Brain microvascular endothelial cell (primary cell): ENCODE measurements at regions not wholly inside any gene's neighbourhood (a gene's known extent, or its start where the extent isn't known, plus 50 kb on each side); places are given as distances from the start of the nearest gene placed in this dataset.

Source experiments
- DNase-seq: peaks from one replicate; pipeline ENCODE4 v3.0.0-alpha.2; 2020
- H3K27ac ChIP-seq: fragments of 250-450 bp; sonication (Bioruptor Pico); 2 replicates; pipeline ENCODE4 v1.5.1; 2020; ENCODE audit warnings: mild to moderate bottlenecking, moderate library complexity
- H3K27me3 ChIP-seq: fragments of 250-450 bp; sonication (Bioruptor Pico); replicated peaks from 2 replicates; pipeline ENCODE4 v1.5.1; 2020; ENCODE audit warnings: mild to moderate bottlenecking
- H3K36me3 ChIP-seq: fragments of 250-450 bp; sonication (Bioruptor Pico); replicated peaks from 2 replicates; pipeline ENCODE4 v1.5.1; 2020; ENCODE audit warnings: mild to moderate bottlenecking
- H3K4me3 ChIP-seq: 2 replicates; pipeline ENCODE4 v1.5.1; 2011; ENCODE audit warnings: low read depth, mild to moderate bottlenecking, control low read depth, low read length, moderate library complexity
- CTCF ChIP-seq: IDR thresholded peaks from 2 replicates; pipeline ENCODE4 v1.5.1; 2011; ENCODE audit warnings: low read depth, mild to moderate bottlenecking, moderate library complexity, low read length, control low read depth, inconsistent platforms; ENCODE audit errors: missing control alignments
- in situ Hi-C: cut with HindIII; loops from 2 replicates; pipeline ENCODE4 v1.10.0; 2017; ENCODE audit warnings: low sequenced_read_pairs, low pct_ligation_motif_present

GRCh38 chr15:95450413-95450812, 880.1 kb upstream of the NR2F2 start:
- in situ Hi-C loops, result no loop called here

GRCh38 chr15:95451938-95452337, 878.6 kb upstream of the NR2F2 start:
- in situ Hi-C loops, result no loop called here
- Histone ChIP-seq H3K27me3 (no peaks in the 10 kb centered on the region), H3K4me3 (no peak overlapping the region), H3K27ac (no peak overlapping the region), H3K36me3 (no peaks in the 10 kb centered on the region)
- DNase-seq, result no peak
- TF ChIP-seq CTCF, result no peak

More at GRCh38 chr15:95450413-95450812, 880.1 kb upstream of the NR2F2 start:
- Histone ChIP-seq H3K27me3 (no peaks in the 10 kb centered on the region), H3K36me3 (no peaks in the 10 kb centered on the region), H3K4me3 (no peak overlapping the region), H3K27ac (no peak overlapping the region)
- DNase-seq, result no peak
- no peak for TF ChIP-seq CTCF

- no peaks in the 10 kb centered on the region for H3K36me3 ChIP-seq
- TF ChIP-seq CTCF, result no peak
- no peak overlapping the region for H3K4me3 ChIP-seq
- in situ Hi-C loops, result no loop called here
- H3K27ac ChIP-seq, result no peak overlapping the region
- H3K27me3 ChIP-seq, result no peaks in the 10 kb centered on the region
- DNase-seq, result no peak
Measured at GRCh38 chr15:95454403-95455262, 875.9 kb upstream of the NR2F2 start.

- H3K36me3 ChIP-seq, result no peaks in the 10 kb centered on the region
- in situ Hi-C loops, result no loop called here
- no peak overlapping the region for H3K4me3 ChIP-seq
- no peak overlapping the region for H3K27ac ChIP-seq
- DNase-seq, result no peak
- H3K27me3 ChIP-seq, result no peaks in the 10 kb centered on the region
- no peak for TF ChIP-seq CTCF
Measured at GRCh38 chr15:95457520-95457919, 873.0 kb upstream of the NR2F2 start.

GRCh38 chr15:95458721-95459120, 871.8 kb upstream of the NR2F2 start:
- TF ChIP-seq CTCF, result no peak
- no peaks in the 10 kb centered on the region for H3K36me3 ChIP-seq
- H3K27ac ChIP-seq, result no peak overlapping the region
- H3K27me3 ChIP-seq, result no peaks in the 10 kb centered on the region
- DNase-seq, result no peak
- H3K4me3 ChIP-seq, result no peak overlapping the region
- in situ Hi-C loops, result no loop called here

- H3K36me3 ChIP-seq, result no peaks in the 10 kb centered on the region
- peak; percentile 21 for DNase-seq
Measured at GRCh38 chr15:95459273-95459672, 871.2 kb upstream of the NR2F2 start.

More at GRCh38 chr15:95459273-95459672, 871.2 kb upstream of the NR2F2 start:
- Histone ChIP-seq H3K4me3 (no peak overlapping the region), H3K27ac (no peak overlapping the region), H3K27me3 (no peaks in the 10 kb centered on the region)
- in situ Hi-C loops, result no loop called here
- no peak for TF ChIP-seq CTCF
